GM12878 (cell line): ENCODE measurements at regions not wholly inside any gene's neighbourhood (a gene's known extent, or its start where the extent isn't known, plus 50 kb on each side); places are given as distances from the start of the nearest gene placed in this dataset.

Experiments
- ATAC-seq: fragments of 200-7000 bp; cut with Tn5 transposase; 3 replicates; pipeline ENCODE4 v1.9.1; 2020; ENCODE audit warnings: mild to moderate bottlenecking, moderate library complexity
- BruUV-seq: library from RNA; stranded (reverse); fragments of 400-500 nt; replicated peaks from 2 replicates; lab custom pipeline; 2021; lab: Mats Ljungman, UMichigan
- CTCF ChIA-PET: fragments of 300-600 bp; sonication (Branson Sonifier 250); formaldehyde crosslinking; extraction: SDS; loops from one replicate; lab custom pipeline; 2021; ENCODE audit warnings: inconsistent platforms; lab: Yijun Ruan, JAX
- POLR2A ChIA-PET: fragments of 350-600 bp; formaldehyde crosslinking; extraction: SDS; loops from one replicate; lab custom pipeline; 2021; ENCODE audit warnings: inconsistent platforms; lab: Charles Lee
- RAD21 ChIA-PET: fragments of 300-600 bp; sonication (Branson Sonifier 250); formaldehyde crosslinking; loops from one replicate; lab custom pipeline; 2023; ENCODE audit warnings: antibody characterized with exemption; ENCODE audit not compliant: unreplicated experiment; lab: Charles Lee
- SMC1A ChIA-PET: fragments of 300-600 bp; sonication (Branson Sonifier 250); formaldehyde crosslinking; loops from one replicate; lab custom pipeline; 2023; ENCODE audit not compliant: unreplicated experiment, uncharacterized antibody; lab: Charles Lee
- DNase-seq: peaks from one replicate; pipeline ENCODE4 v3.0.0-alpha.2; 2011; ENCODE audit warnings: low read depth, low spot score
- FAIRE-seq: peaks from 3 replicates; lab custom pipeline; 2011; peaks lifted over from hg19 to GRCh38; lab: Jason Lieb, UNC
- H2AFZ ChIP-seq: 2 replicates; pipeline ENCODE4 v1.6.0; 2011; ENCODE audit warnings: low read depth, low read length, control low read depth; ENCODE audit not compliant: control insufficient read depth
- H3K27ac ChIP-seq: 2 replicates; pipeline ENCODE4 v1.5.1; 2011; ENCODE audit warnings: control low read depth; ENCODE audit not compliant: control insufficient read depth, insufficient read depth
- H3K27me3 ChIP-seq, 2 experiments: replicated peaks in 1 of 2; 2 replicates each; pipeline versions ENCODE4 v1.6.0 to v1.6.1; 2011; ENCODE audit warnings: low read length in 1 of 2; ENCODE audit not compliant: control insufficient read depth in 2 of 2, insufficient read depth in 2 of 2
- H3K36me3 ChIP-seq, 2 experiments: 2 replicates each; pipeline ENCODE4 v1.5.1; 2011; ENCODE audit warnings: low read length in 1 of 2; ENCODE audit not compliant: control insufficient read depth in 2 of 2, insufficient read depth in 2 of 2
- H3K4me1 ChIP-seq: 2 replicates; pipeline ENCODE4 v1.6.1; 2011; ENCODE audit warnings: mild to moderate bottlenecking, low read length, moderate library complexity, mixed read lengths; ENCODE audit not compliant: control insufficient read depth, insufficient read depth
- H3K4me2 ChIP-seq: 2 replicates; pipeline ENCODE4 v1.6.0; 2011; ENCODE audit warnings: control low read depth; ENCODE audit not compliant: control insufficient read depth, insufficient read depth
- H3K4me3 ChIP-seq: fragments of 200-600 bp; sonication (generic); 2 replicates; pipeline ENCODE4 v1.5.1; 2016
- H3K79me2 ChIP-seq: 2 replicates; pipeline ENCODE4 v1.6.0; 2011; ENCODE audit warnings: low read length; ENCODE audit not compliant: control insufficient read depth, insufficient read depth
- H3K9ac ChIP-seq: 2 replicates; pipeline ENCODE4 v1.8.0; 2011; ENCODE audit warnings: low read length, control low read depth, mixed read lengths; ENCODE audit not compliant: control insufficient read depth, insufficient read depth
- H3K9me3 ChIP-seq: replicated peaks from 3 replicates; pipeline ENCODE4 v1.5.1; 2011; ENCODE audit warnings: mild to moderate bottlenecking, low read length; ENCODE audit not compliant: control insufficient read depth, insufficient read depth
- H4K20me1 ChIP-seq: 2 replicates; pipeline ENCODE4 v1.6.0; 2011; ENCODE audit not compliant: control insufficient read depth, insufficient read depth
- ASH2L ChIP-seq: fragments of 300-600, 200-600 bp; sonication (generic); IDR thresholded peaks from 2 replicates; pipeline ENCODE4 v1.6.1; 2017; ENCODE audit warnings: low read depth, mild to moderate bottlenecking, borderline replicate concordance
- BACH1 ChIP-seq: fragments of 450-650 bp; IDR thresholded peaks from 2 replicates; pipeline ENCODE4 v1.6.1; 2017; ENCODE audit warnings: mild to moderate bottlenecking, borderline replicate concordance
- BCL3 ChIP-seq: IDR thresholded peaks from 2 replicates; pipeline ENCODE4 v1.6.1; 2011; ENCODE audit warnings: borderline replicate concordance, low read depth, mild to moderate bottlenecking, moderate library complexity, low read length; ENCODE audit not compliant: insufficient read depth, poor library complexity, severe bottlenecking
- BHLHE40 ChIP-seq, 2 experiments: fragments of 450-650 bp in 1 of 2; IDR thresholded peaks; 2 replicates each; pipeline ENCODE4 v1.6.1; 2011 to 2017; ENCODE audit warnings: low read depth in 2 of 2, borderline replicate concordance in 1 of 2, improper control_type of control experiment in 1 of 2, low read length in 1 of 2, mild to moderate bottlenecking in 1 of 2
- CEBPB ChIP-seq, 2 experiments: fragments of 150-350 bp in 1 of 2; IDR thresholded peaks; 2 replicates each; pipeline ENCODE4 v1.6.1; 2012 to 2014; ENCODE audit warnings: low read depth in 2 of 2, low read length in 2 of 2, borderline replicate concordance in 1 of 2, inconsistent platforms in 1 of 2
- CHD2 ChIP-seq: IDR thresholded peaks from 2 replicates; pipeline ENCODE4 v1.6.1; 2011; ENCODE audit warnings: low read depth, low read length, improper control_type of control experiment, borderline replicate concordance
- CREB1 ChIP-seq: IDR thresholded peaks from 2 replicates; pipeline ENCODE4 v1.6.1; 2012; ENCODE audit warnings: low read depth, mild to moderate bottlenecking, inconsistent platforms
- ELK1 ChIP-seq: IDR thresholded peaks from 2 replicates; pipeline ENCODE4 v1.6.1; 2012; ENCODE audit warnings: low read depth, low read length, improper control_type of control experiment
- MYB ChIP-seq: fragments of 150-350 bp; IDR thresholded peaks from 2 replicates; pipeline ENCODE4 v1.6.1; 2014; ENCODE audit warnings: mild to moderate bottlenecking, low read depth, low read length, borderline replicate concordance
- RFX5 ChIP-seq: IDR thresholded peaks from 2 replicates; pipeline ENCODE4 v1.6.1; 2011; ENCODE audit warnings: low read depth, low read length, improper control_type of control experiment
- SMC3 ChIP-seq: IDR thresholded peaks from 2 replicates; pipeline ENCODE4 v1.6.1; 2011; ENCODE audit warnings: low read length, improper control_type of control experiment, borderline replicate concordance
- WGBS: methylation state at CpG from one replicate; pipeline ENCODE4 v1.1.6; 2016; ENCODE audit warnings: low lambda C conversion rate; ENCODE audit not compliant: insufficient replicate concordance, insufficient coverage; ENCODE audit errors: missing lambda C conversion rate; 5-methylcytosine and 5-hydroxymethylcytosine counted together
- in situ Hi-C: fragments of 300-500 bp; cut with MboI; formaldehyde crosslinking; loops from 9 replicates; pipeline ENCODE4 v1.14.3; 2018; ENCODE audit warnings: mixed read lengths
- intact Hi-C: fragments of 100-400 bp; cut with micrococcal nuclease; formaldehyde crosslinking; loops from one replicate; pipeline ENCODE4 v1.14.2; 2022; ENCODE audit not compliant: unreplicated experiment

- Histone ChIP-seq H3K9me3 (no peaks in the 10 kb centered on the region), H3K4me2 (no peak overlapping the region), H3K36me3 (no peaks in the 10 kb centered on the region), H3K9ac (no peak overlapping the region), H2AFZ (no peak overlapping the region), H3K4me3 (no peak overlapping the region), H3K79me2 (no peaks in the 10 kb centered on the region), H3K4me1 (no peaks in the 10 kb centered on the region), H4K20me1 (no peaks in the 10 kb centered on the region), H3K27ac (no peak overlapping the region), H3K27me3 (no peaks in the 10 kb centered on the region; a peak in 1 of 4 replicates)
- CTCF ChIA-PET, result no interaction called here
- POLR2A ChIA-PET, result no interaction called here
- 32% methylated on average over 9 of the region's 9 CpGs for WGBS
- in situ Hi-C loops (no loop called here), intact Hi-C loops (no loop called here)
- no TSS peak for BruUV-seq
- TF ChIP-seq RFX5, result no peak
- TF ChIP-seq BCL3, result no peak
- no peak for TF ChIP-seq SMC3
- TF ChIP-seq BHLHE40 (IDR thresholded peaks at IDR 0.05; ENCODE audit: borderline replicate concordance in 1 of 2, low read depth in 2 of 2, low read length in 1 of 2), result no peak
- no peak for TF ChIP-seq CREB1
- TF ChIP-seq MYB, result no peak
- no peak for TF ChIP-seq CEBPB (IDR thresholded peaks at IDR 0.05; ENCODE audit: borderline replicate concordance in 1 of 2, low read depth in 2 of 2, low read length in 2 of 2)
- TF ChIP-seq CHD2, result no peak
- TF ChIP-seq ELK1, result no peak
- TF ChIP-seq ASH2L, result no peak
- no peak for TF ChIP-seq BACH1
- RAD21 ChIA-PET, result interaction anchor here (0.8 kb wide), 1 partner anchor 52 kb away, joined by 3 read pairs; no protein-coding TSS in a partner anchor
- FAIRE-seq, result no peak
- ATAC-seq, result no peak
- DNase-seq, result no peak
- SMC1A ChIA-PET, result no interaction called here
Observed at GRCh38 chr17:77796176-77796860, 162.2 kb upstream of the TNRC6C start.
